K562 (cell line): ENCODE measurements at regions not wholly inside any gene's neighbourhood (a gene's known extent, or its start where the extent isn't known, plus 50 kb on each side); places are given as distances from the start of the nearest gene placed in this dataset.

Source experiments
- ERF ChIP-seq: fragments of 450-650 bp; formaldehyde crosslinking; IDR thresholded peaks from 2 replicates; pipeline ENCODE4 v1.4.0; 2020; ENCODE audit warnings: mild to moderate bottlenecking, mixed read lengths
- FOSL1 ChIP-seq: fragments of 200-800 bp; sonication (Bioruptor generic); conservative IDR thresholded peaks from 2 replicates; pipeline ENCODE4 v1.6.1; 2016; ENCODE audit warnings: missing genetic modification characterization, missing compliant biosample characterization
- HDAC1 ChIP-seq, 2 experiments: fragments of 450-650 bp; IDR thresholded peaks; 2 replicates each; pipeline ENCODE4 v1.6.1; 2016 to 2017; ENCODE audit warnings: inconsistent platforms in 1 of 2, mild to moderate bottlenecking in 1 of 2, moderate library complexity in 1 of 2
- MYBL2 ChIP-seq, 2 experiments: fragments of 450-650 bp in 1 of 2; sonication (generic) in 1 of 2; formaldehyde crosslinking in 1 of 2; IDR thresholded peaks; 2 replicates each; pipeline versions ENCODE4 v1.6.1 to v1.8.1; 2017 to 2022; ENCODE audit warnings: borderline replicate concordance in 1 of 2, inconsistent platforms in 1 of 2, low read depth in 1 of 2, mild to moderate bottlenecking in 1 of 2, missing genetic modification reagents in 1 of 2, moderate library complexity in 1 of 2
- TF ChIP-seq, protein P1 (sequence below): sonication (generic); formaldehyde crosslinking; IDR thresholded peaks from 2 replicates; pipeline ENCODE4 v1.8.0; 2022; ENCODE audit warnings: mild to moderate bottlenecking, missing genetic modification reagents
- TF ChIP-seq, protein P2 (sequence below): fragments of 200-800 bp; sonication (Bioruptor generic); IDR thresholded peaks from 2 replicates; pipeline ENCODE4 v1.6.1; 2017; ENCODE audit warnings: missing genetic modification characterization, missing compliant biosample characterization
- TF ChIP-seq, protein P3 (sequence below): sonication (generic); formaldehyde crosslinking; IDR thresholded peaks from 2 replicates; pipeline ENCODE4 v1.8.0; 2022; ENCODE audit warnings: missing genetic modification reagents, mild to moderate bottlenecking, moderate library complexity, borderline replicate concordance

DNA sequence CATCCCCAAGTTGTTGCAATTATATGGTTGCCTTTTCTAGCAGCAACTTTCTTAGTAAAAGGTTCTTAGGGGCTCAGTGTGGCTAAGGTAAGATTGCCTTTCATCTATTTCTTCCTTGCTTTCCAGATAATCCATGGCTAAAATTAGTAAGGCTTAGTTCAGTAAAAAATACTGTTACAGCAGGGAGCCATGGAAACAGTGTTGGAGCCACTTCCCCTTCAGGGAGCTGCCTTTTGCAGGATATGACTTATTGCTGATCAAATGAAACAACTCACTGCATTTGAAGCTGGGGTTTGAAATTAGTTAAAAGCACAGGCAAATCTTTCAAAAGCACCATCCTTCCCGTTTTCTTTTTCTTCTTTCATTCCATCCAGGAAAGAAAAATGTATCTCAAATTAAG lies 184.3 kb downstream of the C11orf87 start (continued):
- TF ChIP-seq, protein P1, sequence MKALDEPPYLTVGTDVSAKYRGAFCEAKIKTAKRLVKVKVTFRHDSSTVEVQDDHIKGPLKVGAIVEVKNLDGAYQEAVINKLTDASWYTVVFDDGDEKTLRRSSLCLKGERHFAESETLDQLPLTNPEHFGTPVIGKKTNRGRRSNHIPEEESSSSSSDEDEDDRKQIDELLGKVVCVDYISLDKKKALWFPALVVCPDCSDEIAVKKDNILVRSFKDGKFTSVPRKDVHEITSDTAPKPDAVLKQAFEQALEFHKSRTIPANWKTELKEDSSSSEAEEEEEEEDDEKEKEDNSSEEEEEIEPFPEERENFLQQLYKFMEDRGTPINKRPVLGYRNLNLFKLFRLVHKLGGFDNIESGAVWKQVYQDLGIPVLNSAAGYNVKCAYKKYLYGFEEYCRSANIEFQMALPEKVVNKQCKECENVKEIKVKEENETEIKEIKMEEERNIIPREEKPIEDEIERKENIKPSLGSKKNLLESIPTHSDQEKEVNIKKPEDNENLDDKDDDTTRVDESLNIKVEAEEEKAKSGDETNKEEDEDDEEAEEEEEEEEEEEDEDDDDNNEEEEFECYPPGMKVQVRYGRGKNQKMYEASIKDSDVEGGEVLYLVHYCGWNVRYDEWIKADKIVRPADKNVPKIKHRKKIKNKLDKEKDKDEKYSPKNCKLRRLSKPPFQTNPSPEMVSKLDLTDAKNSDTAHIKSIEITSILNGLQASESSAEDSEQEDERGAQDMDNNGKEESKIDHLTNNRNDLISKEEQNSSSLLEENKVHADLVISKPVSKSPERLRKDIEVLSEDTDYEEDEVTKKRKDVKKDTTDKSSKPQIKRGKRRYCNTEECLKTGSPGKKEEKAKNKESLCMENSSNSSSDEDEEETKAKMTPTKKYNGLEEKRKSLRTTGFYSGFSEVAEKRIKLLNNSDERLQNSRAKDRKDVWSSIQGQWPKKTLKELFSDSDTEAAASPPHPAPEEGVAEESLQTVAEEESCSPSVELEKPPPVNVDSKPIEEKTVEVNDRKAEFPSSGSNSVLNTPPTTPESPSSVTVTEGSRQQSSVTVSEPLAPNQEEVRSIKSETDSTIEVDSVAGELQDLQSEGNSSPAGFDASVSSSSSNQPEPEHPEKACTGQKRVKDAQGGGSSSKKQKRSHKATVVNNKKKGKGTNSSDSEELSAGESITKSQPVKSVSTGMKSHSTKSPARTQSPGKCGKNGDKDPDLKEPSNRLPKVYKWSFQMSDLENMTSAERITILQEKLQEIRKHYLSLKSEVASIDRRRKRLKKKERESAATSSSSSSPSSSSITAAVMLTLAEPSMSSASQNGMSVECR (CRISPR knock-in tag) = no peak
- TF ChIP-seq FOSL1 (tag) (no peak), HDAC1 (IDR thresholded peaks at IDR 0.05) (no peak), MYBL2 (IDR thresholded peaks at IDR 0.05; ENCODE audit: low read depth) (no peak), MYBL2 (CRISPR knock-in tag; IDR thresholded peaks at IDR 0.05; ENCODE audit: borderline replicate concordance) (no peak), ERF (CRISPR knock-in tag) (no peak)
- TF ChIP-seq, protein P2, sequence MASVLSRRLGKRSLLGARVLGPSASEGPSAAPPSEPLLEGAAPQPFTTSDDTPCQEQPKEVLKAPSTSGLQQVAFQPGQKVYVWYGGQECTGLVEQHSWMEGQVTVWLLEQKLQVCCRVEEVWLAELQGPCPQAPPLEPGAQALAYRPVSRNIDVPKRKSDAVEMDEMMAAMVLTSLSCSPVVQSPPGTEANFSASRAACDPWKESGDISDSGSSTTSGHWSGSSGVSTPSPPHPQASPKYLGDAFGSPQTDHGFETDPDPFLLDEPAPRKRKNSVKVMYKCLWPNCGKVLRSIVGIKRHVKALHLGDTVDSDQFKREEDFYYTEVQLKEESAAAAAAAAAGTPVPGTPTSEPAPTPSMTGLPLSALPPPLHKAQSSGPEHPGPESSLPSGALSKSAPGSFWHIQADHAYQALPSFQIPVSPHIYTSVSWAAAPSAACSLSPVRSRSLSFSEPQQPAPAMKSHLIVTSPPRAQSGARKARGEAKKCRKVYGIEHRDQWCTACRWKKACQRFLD = no peak
- TF ChIP-seq, protein P3, sequence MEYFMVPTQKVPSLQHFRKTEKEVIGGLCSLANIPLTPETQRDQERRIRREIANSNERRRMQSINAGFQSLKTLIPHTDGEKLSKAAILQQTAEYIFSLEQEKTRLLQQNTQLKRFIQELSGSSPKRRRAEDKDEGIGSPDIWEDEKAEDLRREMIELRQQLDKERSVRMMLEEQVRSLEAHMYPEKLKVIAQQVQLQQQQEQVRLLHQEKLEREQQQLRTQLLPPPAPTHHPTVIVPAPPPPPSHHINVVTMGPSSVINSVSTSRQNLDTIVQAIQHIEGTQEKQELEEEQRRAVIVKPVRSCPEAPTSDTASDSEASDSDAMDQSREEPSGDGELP (CRISPR knock-in tag) = no peak
